ENCODE measurements at regions not wholly inside any gene's neighbourhood (a gene's known extent, or its start where the extent isn't known, plus 50 kb on each side); places are given as distances from the start of the nearest gene placed in this dataset.

GRCh38 chr11:44427432-44427831 lies 117.5 kb upstream of the ALX4 start:
- TF ChIP-seq MAFG (CRISPR knock-in tag; IDR thresholded peaks at IDR 0.05) (no peak), MAX (IDR thresholded peaks at IDR 0.05) (no peak)
